CD14-positive monocyte (primary cell): ENCODE measurements at regions not wholly inside any gene's neighbourhood (a gene's known extent, or its start where the extent isn't known, plus 50 kb on each side); places are given as distances from the start of the nearest gene placed in this dataset.
A peak's percentile ranks its signal among the peaks of the same experiment; 100 is the strongest.

Experiments used
- DNase-seq, 3 donors: peaks; one replicate each; pipeline ENCODE4 v3.0.0-alpha.2; 2011 to 2022
- H2AFZ ChIP-seq: 2 replicates; pipeline ENCODE4 v1.6.0; 2012; ENCODE audit warnings: mild to moderate bottlenecking, low read depth, low read length, inconsistent platforms; ENCODE audit not compliant: insufficient read depth, poor library complexity, severe bottlenecking
- H3K27ac ChIP-seq, 2 donors: 1 replicate in 1 of 2; 2 replicates in 1 of 2; pipeline ENCODE4 v1.5.1; 2012 to 2013; ENCODE audit warnings: low read length in 2 of 2, control low read depth in 1 of 2, inconsistent platforms in 1 of 2, low read depth in 1 of 2, mild to moderate bottlenecking in 1 of 2
- H3K27me3 ChIP-seq, 2 donors: one replicate each; pipeline versions ENCODE4 v1.6.0 to v1.6.1; 2011 to 2013; ENCODE audit warnings: low read length in 2 of 2; ENCODE audit not compliant: control insufficient read depth in 2 of 2, insufficient read depth in 2 of 2
- H3K36me3 ChIP-seq, 2 donors: replicated peaks in 1 of 2; 1 replicate in 1 of 2; 2 replicates in 1 of 2; pipeline versions ENCODE4 v1.5.1 to v1.6.1; 2012 to 2013; ENCODE audit warnings: low read length in 2 of 2, control low read depth in 1 of 2, inconsistent platforms in 1 of 2, mild to moderate bottlenecking in 1 of 2; ENCODE audit not compliant: insufficient read depth in 2 of 2, control insufficient read depth in 1 of 2
- H3K4me1 ChIP-seq, 2 donors: 1 replicate in 1 of 2; 2 replicates in 1 of 2; pipeline versions ENCODE4 v1.5.1 to v1.6.1; 2012 to 2013; ENCODE audit warnings: low read length in 2 of 2, control low read depth in 1 of 2, inconsistent platforms in 1 of 2, mild to moderate bottlenecking in 1 of 2, moderate library complexity in 1 of 2; ENCODE audit not compliant: insufficient read depth in 2 of 2, control insufficient read depth in 1 of 2
- H3K4me2 ChIP-seq: replicated peaks from 2 replicates; pipeline ENCODE3; 2012; ENCODE audit warnings: low read length, moderate library complexity, mild to moderate bottlenecking; ENCODE audit not compliant: poor library complexity, severe bottlenecking; ENCODE audit errors: extremely low read depth
- H3K4me3 ChIP-seq, 3 experiments: fragments of 200-600 bp in 1 of 3; sonication (generic) in 1 of 3; replicated peaks in 1 of 3; 1 replicate in 2 of 3; 2 replicates in 1 of 3; pipeline ENCODE4 v1.5.1; 2011 to 2013; ENCODE audit warnings: low read length in 3 of 3, mild to moderate bottlenecking in 3 of 3, control low read depth in 2 of 3, low read depth in 2 of 3, inconsistent platforms in 1 of 3, moderate library complexity in 1 of 3
- H3K79me2 ChIP-seq: 2 replicates; pipeline ENCODE4 v1.6.0; 2012; ENCODE audit warnings: mild to moderate bottlenecking, control low read depth, inconsistent platforms, low read length, moderate library complexity; ENCODE audit not compliant: insufficient read depth
- H3K9ac ChIP-seq: 2 replicates; pipeline ENCODE4 v1.6.0; 2017; ENCODE audit warnings: low read length, mild to moderate bottlenecking; ENCODE audit not compliant: insufficient read depth, poor library complexity, severe bottlenecking
- H3K9me3 ChIP-seq, 2 donors: replicated peaks in 1 of 2; 1 replicate in 1 of 2; 2 replicates in 1 of 2; pipeline versions ENCODE4 v1.5.1 to v1.6.1; 2012 to 2013; ENCODE audit warnings: low read length in 2 of 2, control low read depth in 1 of 2; ENCODE audit not compliant: control insufficient read depth in 1 of 2, insufficient read depth in 1 of 2
- H4K20me1 ChIP-seq: 2 replicates; pipeline ENCODE4 v1.6.0; 2012; ENCODE audit warnings: mild to moderate bottlenecking, low read length, control low read depth, moderate library complexity; ENCODE audit not compliant: insufficient read depth
- H3K27ac Mint-ChIP-seq, 7 donors: one replicate each; pipeline ENCODE4 v1.8.0; 2020; ENCODE audit warnings: mild to moderate bottlenecking in 7 of 7, mixed read lengths in 7 of 7, moderate library complexity in 6 of 7, inconsistent platforms in 2 of 7
- H3K27me3 Mint-ChIP-seq, 3 donors: one replicate each; pipeline ENCODE4 v1.8.0; 2021 to 2022; ENCODE audit warnings: low read depth in 3 of 3, mild to moderate bottlenecking in 3 of 3, mixed read lengths in 3 of 3, moderate library complexity in 3 of 3, inconsistent platforms in 1 of 3
- H3K36me3 Mint-ChIP-seq, 2 donors: one replicate each; pipeline ENCODE4 v1.8.0; 2020; ENCODE audit warnings: mixed read lengths in 2 of 2, inconsistent platforms in 1 of 2, mild to moderate bottlenecking in 1 of 2
- H3K4me1 Mint-ChIP-seq: one replicate; pipeline ENCODE4 v1.8.0; 2020; ENCODE audit warnings: mild to moderate bottlenecking, mixed read lengths
- H3K4me3 Mint-ChIP-seq, 2 donors: one replicate each; pipeline ENCODE4 v1.8.0; 2020; ENCODE audit warnings: mild to moderate bottlenecking in 2 of 2, mixed read lengths in 2 of 2, moderate library complexity in 1 of 2
- H3K9me3 Mint-ChIP-seq, 7 donors: one replicate each; pipeline ENCODE4 v1.8.0; 2020 to 2022; ENCODE audit warnings: mixed read lengths in 7 of 7, mild to moderate bottlenecking in 6 of 7, moderate library complexity in 6 of 7, inconsistent platforms in 2 of 7
- WGBS: methylation state at CpG from one replicate; pipeline ENCODE4 v1.1.5; 2013; ENCODE audit warnings: missing lambda C conversion rate; ENCODE audit not compliant: insufficient coverage; 5-methylcytosine and 5-hydroxymethylcytosine counted together
- intact Hi-C, 2 donors: fragments of 100-400 bp; cut with micrococcal nuclease; formaldehyde crosslinking; loops; one replicate each; pipeline versions ENCODE4 v1.15.0 to v1.15.1; 2023
- TF ChIP-seq, protein P1 (sequence below): fragments of 200-600 bp; IDR thresholded peaks from one replicate; pipeline ENCODE4 v1.8.0; 2022; ENCODE audit warnings: antibody characterized with exemption, mild to moderate bottlenecking

DNA sequence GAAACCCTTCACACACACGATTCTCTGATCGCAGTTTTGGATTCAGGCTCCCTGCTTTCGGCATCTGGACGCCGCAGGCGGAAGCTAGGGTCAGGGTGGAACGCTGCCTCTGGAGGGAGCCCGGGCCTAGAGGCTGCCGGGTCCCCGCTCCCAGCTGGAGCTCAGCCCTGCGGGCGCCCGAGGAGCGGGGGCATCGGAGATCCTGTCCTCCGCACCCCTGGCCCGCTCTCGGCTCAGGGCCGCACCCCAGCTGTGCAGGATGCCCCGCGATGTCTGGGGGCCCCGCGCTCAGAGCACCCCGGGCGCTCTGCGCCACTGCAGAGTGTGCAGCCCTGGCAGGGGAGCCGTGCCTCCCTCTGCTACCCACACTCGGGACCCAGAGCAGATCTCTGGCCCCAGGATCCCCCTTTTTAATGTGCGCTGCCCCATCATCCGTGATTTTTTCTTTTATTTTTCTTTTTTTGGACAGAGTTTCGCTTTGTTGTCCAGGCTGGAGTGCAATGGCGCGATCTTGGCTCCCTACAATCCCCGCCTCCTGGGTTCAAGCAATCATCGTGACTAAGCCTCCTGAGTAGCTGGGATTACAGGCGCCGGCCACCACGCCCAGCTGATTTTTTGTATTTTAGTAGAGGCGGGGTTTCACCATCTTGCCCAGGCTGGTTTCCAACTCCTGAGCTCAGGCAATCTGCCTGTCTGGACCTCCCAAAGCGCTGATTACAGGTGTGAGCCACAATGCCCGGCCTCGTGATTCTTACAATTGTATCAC, 54.8 kb upstream of the TUBA3E start:
- no peak overlapping the region for H3K9ac ChIP-seq
- H3K27ac ChIP-seq, result no peak overlapping the region
- no peaks in the 10 kb centered on the region for H4K20me1 ChIP-seq
- TF ChIP-seq, protein P1, sequence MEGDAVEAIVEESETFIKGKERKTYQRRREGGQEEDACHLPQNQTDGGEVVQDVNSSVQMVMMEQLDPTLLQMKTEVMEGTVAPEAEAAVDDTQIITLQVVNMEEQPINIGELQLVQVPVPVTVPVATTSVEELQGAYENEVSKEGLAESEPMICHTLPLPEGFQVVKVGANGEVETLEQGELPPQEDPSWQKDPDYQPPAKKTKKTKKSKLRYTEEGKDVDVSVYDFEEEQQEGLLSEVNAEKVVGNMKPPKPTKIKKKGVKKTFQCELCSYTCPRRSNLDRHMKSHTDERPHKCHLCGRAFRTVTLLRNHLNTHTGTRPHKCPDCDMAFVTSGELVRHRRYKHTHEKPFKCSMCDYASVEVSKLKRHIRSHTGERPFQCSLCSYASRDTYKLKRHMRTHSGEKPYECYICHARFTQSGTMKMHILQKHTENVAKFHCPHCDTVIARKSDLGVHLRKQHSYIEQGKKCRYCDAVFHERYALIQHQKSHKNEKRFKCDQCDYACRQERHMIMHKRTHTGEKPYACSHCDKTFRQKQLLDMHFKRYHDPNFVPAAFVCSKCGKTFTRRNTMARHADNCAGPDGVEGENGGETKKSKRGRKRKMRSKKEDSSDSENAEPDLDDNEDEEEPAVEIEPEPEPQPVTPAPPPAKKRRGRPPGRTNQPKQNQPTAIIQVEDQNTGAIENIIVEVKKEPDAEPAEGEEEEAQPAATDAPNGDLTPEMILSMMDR, result no peak
- H3K4me3 Mint-ChIP-seq, result peak overlapping the region in 1 of 2 donors; percentile 76
- H3K36me3 ChIP-seq, result no peaks in the 10 kb centered on the region
- H3K4me3 ChIP-seq, result no peak overlapping the region
- no peaks in the 10 kb centered on the region for H3K36me3 Mint-ChIP-seq
- no peak overlapping the region for H2AFZ ChIP-seq
- H3K4me1 ChIP-seq, result no peaks in the 10 kb centered on the region
- peaks cover 30 to 49% (median 34%) of the 10 kb centered on the region in 3 donors for H3K27me3 Mint-ChIP-seq
- peaks cover 0 to 4% of the 10 kb centered on the region in 2 donors for H3K9me3 ChIP-seq
- no peak for DNase-seq
- no peak overlapping the region for H3K4me2 ChIP-seq
- peaks cover 14 to 21% of the 10 kb centered on the region in 2 donors for H3K27me3 ChIP-seq
- no peaks in the 10 kb centered on the region for H3K79me2 ChIP-seq
- peaks cover 0 to 11% (median 0%) of the 10 kb centered on the region in 7 donors for H3K9me3 Mint-ChIP-seq
- H3K27ac Mint-ChIP-seq, result no peak overlapping the region
- intact Hi-C loops, result no loop called here
- no peaks in the 10 kb centered on the region for H3K4me1 Mint-ChIP-seq
- 51% methylated on average over 41 of the region's 42 CpGs for WGBS

DNA sequence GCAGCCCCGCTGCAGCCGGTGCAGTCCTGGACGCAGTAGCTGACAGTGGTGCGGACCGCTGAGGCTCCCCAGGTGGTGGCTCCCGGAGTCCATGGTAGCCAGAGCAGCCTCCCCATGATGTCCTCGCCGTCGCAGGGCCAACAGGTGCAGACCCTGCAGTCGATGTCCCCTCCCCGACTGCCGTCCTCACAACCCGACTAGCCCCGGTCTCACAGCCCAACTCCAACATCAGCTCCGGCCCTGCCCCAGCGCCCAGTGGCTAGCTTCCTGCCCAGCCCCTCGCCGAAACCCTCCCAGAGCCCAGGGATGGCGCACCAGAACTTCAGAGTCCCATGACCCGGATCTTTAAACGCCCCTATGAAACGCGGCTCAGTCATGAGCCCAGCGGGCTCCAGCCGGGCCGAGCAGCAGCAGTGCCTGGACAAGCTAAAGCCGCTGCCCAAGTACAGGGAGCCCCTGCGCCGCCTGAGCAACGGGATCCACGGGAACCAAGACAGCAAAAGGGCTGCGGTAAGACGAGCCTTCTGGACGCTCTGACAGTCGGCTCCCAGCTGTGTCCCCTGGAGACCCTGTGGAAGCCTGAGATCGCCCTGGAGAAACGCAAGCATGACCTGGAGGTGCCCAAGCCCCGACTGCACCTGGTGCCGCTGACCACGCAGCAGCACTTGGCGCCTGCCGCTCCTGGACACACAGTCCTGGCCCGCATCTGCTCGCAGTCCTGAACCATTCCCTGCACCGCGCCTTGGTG, 53.8 kb upstream of the TUBA3E start:
- peaks cover 31 to 49% (median 34%) of the 10 kb centered on the region in 3 donors for H3K27me3 Mint-ChIP-seq
- 46% methylated on average over 42 of the region's 46 CpGs for WGBS
- peaks cover 0 to 4% of the 10 kb centered on the region in 2 donors for H3K9me3 ChIP-seq
- H3K4me2 ChIP-seq, result no peak overlapping the region
- TF ChIP-seq, protein P1, result no peak
- no peak overlapping the region for H3K9ac ChIP-seq
- no peak overlapping the region for H3K27ac Mint-ChIP-seq
- H3K4me1 Mint-ChIP-seq, result no peaks in the 10 kb centered on the region
- no peak overlapping the region for H3K27ac ChIP-seq
- H3K27me3 ChIP-seq, result peaks cover 14 to 21% of the 10 kb centered on the region in 2 donors
- H3K4me3 Mint-ChIP-seq, result peak overlapping the region in 1 of 2 donors; percentile 69
- no peaks in the 10 kb centered on the region for H3K4me1 ChIP-seq
- intact Hi-C loops, result no loop called here
- H3K4me3 ChIP-seq, result no peak overlapping the region
- no peaks in the 10 kb centered on the region for H3K36me3 Mint-ChIP-seq
- peaks cover 0 to 11% (median 0%) of the 10 kb centered on the region in 7 donors for H3K9me3 Mint-ChIP-seq
- no peaks in the 10 kb centered on the region for H4K20me1 ChIP-seq
- no peak overlapping the region for H2AFZ ChIP-seq
- H3K36me3 ChIP-seq, result no peaks in the 10 kb centered on the region
- no peak for DNase-seq
- H3K79me2 ChIP-seq, result no peaks in the 10 kb centered on the region
